ENCODE measurements at regions not wholly inside any gene's neighbourhood (a gene's known extent, or its start where the extent isn't known, plus 50 kb on each side); places are given as distances from the start of the nearest gene placed in this dataset.

GRCh38 chrX:44025555-44025954, 52.4 kb upstream of the NDP start:
- no peaks in the 10 kb centered on the region for H3K4me1 ChIP-seq (ENCODE audit: control insufficient read depth in 2 of 2, insufficient read depth in 2 of 2, low read length in 2 of 2)
- Mint-ChIP-seq H3K36me3 (peaks cover 0 to 4% (median 0%) of the 10 kb centered on the region in 5 donors), H3K9me3 (peaks cover 0 to 6% (median 0%) of the 10 kb centered on the region in 11 donors), H3K27me3 (no peaks in the 10 kb centered on the region), H3K4me1 (peaks cover 0 to 9% (median 3%) of the 10 kb centered on the region in 7 donors), H3K4me3 (no peak overlapping the region), H3K27ac (no peak overlapping the region)
- no peaks in the 10 kb centered on the region for H3K9me3 ChIP-seq (ENCODE audit: control insufficient read depth in 2 of 3, low read length in 3 of 3)
- no peaks in the 10 kb centered on the region for H3K27me3 ChIP-seq (ENCODE audit: control insufficient read depth in 2 of 2, insufficient read depth in 2 of 2, low read length in 2 of 2)
- POLR2A ChIA-PET = no interaction called here
- H3K36me3 ChIP-seq (ENCODE audit: control insufficient read depth in 2 of 3, insufficient read depth in 3 of 3, low read length in 3 of 3) = no peaks in the 10 kb centered on the region
- no peak overlapping the region for H3K27ac ChIP-seq (ENCODE audit: low read depth, low read length)
- CTCF ChIA-PET = interaction anchor here (0.6 kb wide), 4 partner anchors 45 to 897 kb away, joined by 3 to 5 read pairs (median 4); no protein-coding TSS in a partner anchor
- DNase-seq (no peak), ATAC-seq (no peak)
- intact Hi-C loops (cut with micrococcal nuclease) = no loop called here
- H3K4me3 ChIP-seq (ENCODE audit: low read length) = no peak overlapping the region

All from naive thymus-derived CD4-positive, alpha-beta T cell (primary cell).